Cardiac fibroblast (primary cell): ENCODE measurements at regions not wholly inside any gene's neighbourhood (a gene's known extent, or its start where the extent isn't known, plus 50 kb on each side); places are given as distances from the start of the nearest gene placed in this dataset.
"Not testable (repeated sequence)": the region's sequence is repeated elsewhere in the genome, so short reads cannot be mapped to it uniquely, and the experiment has no call there.

Source experiments
- DNase-seq, 2 donors: peaks; one replicate each; pipeline versions ENCODE4 v3.0.0 to v3.0.0-alpha.2; 2010; ENCODE audit warnings: low read depth in 2 of 2
- H3K4me3 ChIP-seq, 2 donors: replicated peaks in 1 of 2; 1 replicate in 1 of 2; 2 replicates in 1 of 2; pipeline ENCODE4 v1.5.1; 2011; ENCODE audit warnings: low read depth in 2 of 2, low read length in 2 of 2, mild to moderate bottlenecking in 2 of 2, moderate library complexity in 1 of 2
- CTCF ChIP-seq: IDR thresholded peaks from one replicate; pipeline ENCODE4 v1.5.1; 2011; ENCODE audit warnings: low read depth, mild to moderate bottlenecking, low read length, inconsistent platforms

GRCh38 chr11:81825346-81825745 is 908.3 kb downstream of the FAM181B start:
- TF ChIP-seq CTCF = no peak
- DNase-seq = no peak
- no peak overlapping the region for H3K4me3 ChIP-seq

- TF ChIP-seq CTCF = no peak
- H3K4me3 ChIP-seq = no peak overlapping the region
- no peak for DNase-seq
These were observed 914.2 kb downstream of the FAM181B start for GRCh38 chr11:81819462-81819861.

GRCh38 chr11:81804858-81805257 is 928.8 kb downstream of the FAM181B start:
- DNase-seq = no peak
- TF ChIP-seq CTCF = no peak
- H3K4me3 ChIP-seq = no peak overlapping the region

- H3K4me3 ChIP-seq = no peak overlapping the region
- TF ChIP-seq CTCF = no peak
- DNase-seq = no peak
These were observed 931.1 kb downstream of the FAM181B start for GRCh38 chr11:81802591-81802990.

GRCh38 chr11:81792416-81792815 is 941.2 kb downstream of the FAM181B start:
- H3K4me3 ChIP-seq = no peak overlapping the region
- DNase-seq = no peak
- no peak for TF ChIP-seq CTCF

GRCh38 chr11:81787584-81788049 is 946.0 kb downstream of the FAM181B start:
- peak; percentile 2 for TF ChIP-seq CTCF
- no peak overlapping the region for H3K4me3 ChIP-seq
- DNase-seq = peak; percentile 24 to 50

GRCh38 chr11:81772166-81772565 is 961.5 kb downstream of the FAM181B start:
- no peak overlapping the region for H3K4me3 ChIP-seq
- peak; percentile 49 to 64 for DNase-seq
- TF ChIP-seq CTCF = no peak

GRCh38 chr11:81769906-81770305 is 963.8 kb downstream of the FAM181B start:
- H3K4me3 ChIP-seq, DNase-seq: not testable (repeated sequence)
